Hepatocyte (in vitro differentiated cells): ENCODE measurements at regions not wholly inside any gene's neighbourhood (a gene's known extent, or its start where the extent isn't known, plus 50 kb on each side); places are given as distances from the start of the nearest gene placed in this dataset.

Experiments
- DNase-seq: peaks from one replicate; pipeline ENCODE4 v3.0.0-alpha.2; 2016; ENCODE audit warnings: low spot score
- H2AFZ ChIP-seq: fragments of 200-600 bp; sonication (generic); 2 replicates; pipeline ENCODE4 v1.6.0; 2016; ENCODE audit warnings: antibody characterized with exemption, mild to moderate bottlenecking
- H3K27ac ChIP-seq: fragments of 200-600 bp; sonication (generic); 2 replicates; pipeline ENCODE4 v1.5.1; 2016; ENCODE audit warnings: mild to moderate bottlenecking
- H3K27me3 ChIP-seq: fragments of 200-600 bp; sonication (generic); 2 replicates; pipeline ENCODE4 v1.6.1; 2016
- H3K36me3 ChIP-seq: fragments of 200-600 bp; sonication (generic); replicated peaks from 2 replicates; pipeline ENCODE4 v1.5.1; 2016; ENCODE audit warnings: low read depth; ENCODE audit not compliant: insufficient read depth
- H3K4me1 ChIP-seq: fragments of 200-600 bp; sonication (generic); 2 replicates; pipeline ENCODE4 v1.5.1; 2016; ENCODE audit warnings: mild to moderate bottlenecking, moderate library complexity; ENCODE audit not compliant: insufficient read depth
- H3K4me2 ChIP-seq: fragments of 200-600 bp; sonication (generic); 2 replicates; pipeline ENCODE4 v1.6.0; 2016
- H3K4me3 ChIP-seq: fragments of 200-600 bp; sonication (generic); 2 replicates; pipeline ENCODE4 v1.5.1; 2016; ENCODE audit warnings: mild to moderate bottlenecking
- H3K79me2 ChIP-seq: fragments of 200-600 bp; sonication (generic); 2 replicates; pipeline ENCODE4 v1.6.0; 2017; ENCODE audit warnings: mild to moderate bottlenecking
- H3K9me2 ChIP-seq: fragments of 200-600 bp; sonication (generic); replicated peaks from 2 replicates; pipeline ENCODE4 v1.6.0; 2017; ENCODE audit warnings: mild to moderate bottlenecking; ENCODE audit not compliant: insufficient read depth
- H3K9me3 ChIP-seq: fragments of 200-600 bp; sonication (generic); 2 replicates; pipeline ENCODE4 v1.5.1; 2016; ENCODE audit warnings: low read depth, mild to moderate bottlenecking
- H4K20me1 ChIP-seq: fragments of 200-600 bp; sonication (generic); 2 replicates; pipeline ENCODE4 v1.6.0; 2016; ENCODE audit warnings: mild to moderate bottlenecking; ENCODE audit not compliant: insufficient read depth, poor library complexity, severe bottlenecking
- CTCF ChIP-seq: fragments of 200-600 bp; sonication (generic); IDR thresholded peaks from 2 replicates; pipeline ENCODE4 v1.5.1; 2016; ENCODE audit warnings: antibody characterized with exemption, mild to moderate bottlenecking; ENCODE audit not compliant: poor library complexity
- EZH2 ChIP-seq: fragments of 200-600 bp; sonication (generic); IDR thresholded peaks from 2 replicates; pipeline ENCODE4 v1.6.1; 2016; ENCODE audit warnings: antibody characterized with exemption, mild to moderate bottlenecking, borderline replicate concordance
- EZH2phosphoT487 ChIP-seq: fragments of 200-600 bp; sonication (generic); IDR thresholded peaks from one replicate; pipeline ENCODE4 v1.6.1; 2018; ENCODE audit warnings: antibody characterized with exemption, mild to moderate bottlenecking, low read depth, moderate library complexity; ENCODE audit not compliant: unreplicated experiment, severe bottlenecking
- WGBS: methylation state at CpG from one replicate; pipeline ENCODE4 v1.1.6; 2016; ENCODE audit warnings: low lambda C conversion rate; ENCODE audit errors: missing lambda C conversion rate; 5-methylcytosine and 5-hydroxymethylcytosine counted together

GRCh38 chrX:39823854-39824253, 273.9 kb downstream of the BCOR start:
- Histone ChIP-seq H3K27me3 (peaks cover 17% of the 10 kb centered on the region), H3K27ac (no peak overlapping the region), H4K20me1 (no peaks in the 10 kb centered on the region), H3K4me2 (no peak overlapping the region), H3K4me3 (no peak overlapping the region), H3K36me3 (no peaks in the 10 kb centered on the region), H3K9me3 (no peaks in the 10 kb centered on the region), H3K9me2 (no peaks in the 10 kb centered on the region), H2AFZ (no peak overlapping the region), H3K79me2 (no peaks in the 10 kb centered on the region), H3K4me1 (peaks cover 19% of the 10 kb centered on the region)
- 79% methylated on average over 2 of the region's 2 CpGs for WGBS
- TF ChIP-seq EZH2phosphoT487 (no peak), CTCF (no peak), EZH2 (no peak)
- no peak for DNase-seq

GRCh38 chrX:39826813-39827543, 270.8 kb downstream of the BCOR start:
- H3K4me3 ChIP-seq: no peak overlapping the region
- no peaks in the 10 kb centered on the region for H4K20me1 ChIP-seq
- TF ChIP-seq EZH2: no peak
- no peak for TF ChIP-seq EZH2phosphoT487
- TF ChIP-seq CTCF: no peak
- no peak overlapping the region for H3K4me2 ChIP-seq
- DNase-seq: no peak
- no peaks in the 10 kb centered on the region for H3K79me2 ChIP-seq
- H3K27me3 ChIP-seq: peaks cover 2% of the 10 kb centered on the region
- H2AFZ ChIP-seq: no peak overlapping the region
- no peaks in the 10 kb centered on the region for H3K36me3 ChIP-seq
- no peaks in the 10 kb centered on the region for H3K9me3 ChIP-seq
- peaks cover 7% of the 10 kb centered on the region for H3K4me1 ChIP-seq
- H3K9me2 ChIP-seq: no peaks in the 10 kb centered on the region
- 68% methylated on average over 14 of the region's 14 CpGs for WGBS
- no peak overlapping the region for H3K27ac ChIP-seq

GRCh38 chrX:39827951-39828350, 269.8 kb downstream of the BCOR start:
- no peaks in the 10 kb centered on the region for H3K79me2 ChIP-seq
- H3K27ac ChIP-seq: no peak overlapping the region
- no peak overlapping the region for H3K4me2 ChIP-seq
- WGBS: 69% methylated on average over 14 of the region's 14 CpGs
- H3K9me3 ChIP-seq: no peaks in the 10 kb centered on the region
- no peak for DNase-seq
- TF ChIP-seq CTCF (no peak), EZH2 (no peak), EZH2phosphoT487 (no peak)
- no peaks in the 10 kb centered on the region for H3K36me3 ChIP-seq
- H3K4me3 ChIP-seq: no peak overlapping the region
- no peaks in the 10 kb centered on the region for H3K27me3 ChIP-seq
- no peak overlapping the region for H2AFZ ChIP-seq
- peaks cover 7% of the 10 kb centered on the region for H3K4me1 ChIP-seq
- no peaks in the 10 kb centered on the region for H4K20me1 ChIP-seq
- H3K9me2 ChIP-seq: no peaks in the 10 kb centered on the region
